H1 (cell line): ENCODE measurements at regions not wholly inside any gene's neighbourhood (a gene's known extent, or its start where the extent isn't known, plus 50 kb on each side); places are given as distances from the start of the nearest gene placed in this dataset.

ENCODE experiments used
- POLR2A ChIP-seq, 2 experiments: IDR thresholded peaks; 1 replicate in 1 of 2; 2 replicates in 1 of 2; pipeline ENCODE4 v1.6.1; 2011; ENCODE audit warnings: low read depth in 2 of 2, low read length in 2 of 2, mild to moderate bottlenecking in 2 of 2; ENCODE audit errors: control extremely low read depth in 1 of 2
- POU5F1 ChIP-seq: IDR thresholded peaks from 2 replicates; pipeline ENCODE4 v1.6.1; 2011; ENCODE audit warnings: low read depth, mild to moderate bottlenecking, low read length, moderate library complexity
- RBBP5 ChIP-seq: IDR thresholded peaks from 2 replicates; pipeline ENCODE4 v1.7.1; 2012; ENCODE audit warnings: low read depth, mild to moderate bottlenecking, inconsistent platforms, low read length, moderate library complexity, borderline replicate concordance
- TBP ChIP-seq: IDR thresholded peaks from 2 replicates; pipeline ENCODE4 v1.6.1; 2011; ENCODE audit warnings: low read depth, low read length, improper control_type of control experiment
- TCF12 ChIP-seq: IDR thresholded peaks from 2 replicates; pipeline ENCODE4 v1.6.1; 2011; ENCODE audit warnings: low read depth, mild to moderate bottlenecking, low read length

GRCh38 chr13:24033527-24034302 is 126.8 kb upstream of the SPATA13 start (continued):
- TF ChIP-seq TCF12 (no peak), TBP (no peak), RBBP5 (no peak), POU5F1 (no peak), POLR2A (IDR thresholded peaks at IDR 0.05; ENCODE audit: control extremely low read depth in 1 of 2, low read depth in 2 of 2, low read length in 2 of 2) (no peak)
- TF ChIP-seq, all 59 proteins: peak for 0
